HUES6 (cell line): ENCODE measurements at regions not wholly inside any gene's neighbourhood (a gene's known extent, or its start where the extent isn't known, plus 50 kb on each side); places are given as distances from the start of the nearest gene placed in this dataset.
A peak's percentile ranks its signal among the peaks of the same experiment; 100 is the strongest.

Experiments used
- H3K27ac ChIP-seq: 2 replicates; pipeline ENCODE4 v1.7.0; 2013; ENCODE audit warnings: low read depth, mild to moderate bottlenecking, low read length, inconsistent platforms
- H3K27me3 ChIP-seq: 2 replicates; pipeline ENCODE4 v1.6.1; 2013; ENCODE audit warnings: low read length; ENCODE audit not compliant: control insufficient read depth, insufficient read depth
- H3K36me3 ChIP-seq: 2 replicates; pipeline ENCODE4 v1.6.1; 2013; ENCODE audit warnings: low read length; ENCODE audit not compliant: control insufficient read depth, insufficient read depth
- H3K4me1 ChIP-seq: 2 replicates; pipeline ENCODE4 v1.6.1; 2013; ENCODE audit warnings: low read length; ENCODE audit not compliant: control insufficient read depth, insufficient read depth
- H3K4me3 ChIP-seq: 2 replicates; pipeline ENCODE4 v1.5.1; 2013; ENCODE audit warnings: low read depth, low read length
- H3K9ac ChIP-seq: one replicate; pipeline ENCODE4 v1.6.1; 2013; ENCODE audit warnings: mild to moderate bottlenecking, low read length
- H3K9me3 ChIP-seq: 2 replicates; pipeline ENCODE4 v1.6.1; 2013; ENCODE audit warnings: low read depth, low read length; ENCODE audit not compliant: control insufficient read depth, insufficient read depth

DNA sequence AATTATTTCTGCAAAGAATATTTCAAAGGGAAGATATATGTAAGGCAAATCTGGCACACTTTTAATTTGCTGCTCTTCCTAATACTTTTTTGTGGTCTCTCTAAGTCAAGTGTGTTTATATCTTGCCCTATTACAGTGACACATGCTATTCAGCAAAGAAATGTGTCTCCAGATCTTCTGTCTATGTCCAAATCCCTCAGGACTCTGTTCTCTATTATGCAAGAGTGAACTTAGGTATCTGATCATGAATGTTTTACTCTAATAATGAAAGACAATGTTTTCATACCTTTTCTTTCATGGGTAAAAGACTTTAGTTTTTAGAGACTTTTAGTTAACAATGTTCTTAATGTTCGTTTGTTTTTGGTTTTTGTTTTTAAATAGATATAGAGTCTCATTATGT, 255.4 kb upstream of the DAB2 start:
- Histone ChIP-seq H3K9ac (no peak overlapping the region), H3K4me3 (no peak overlapping the region), H3K27me3 (no peaks in the 10 kb centered on the region), H3K9me3 (no peaks in the 10 kb centered on the region), H3K36me3 (no peaks in the 10 kb centered on the region), H3K27ac (no peak overlapping the region), H3K4me1 (no peaks in the 10 kb centered on the region)

DNA sequence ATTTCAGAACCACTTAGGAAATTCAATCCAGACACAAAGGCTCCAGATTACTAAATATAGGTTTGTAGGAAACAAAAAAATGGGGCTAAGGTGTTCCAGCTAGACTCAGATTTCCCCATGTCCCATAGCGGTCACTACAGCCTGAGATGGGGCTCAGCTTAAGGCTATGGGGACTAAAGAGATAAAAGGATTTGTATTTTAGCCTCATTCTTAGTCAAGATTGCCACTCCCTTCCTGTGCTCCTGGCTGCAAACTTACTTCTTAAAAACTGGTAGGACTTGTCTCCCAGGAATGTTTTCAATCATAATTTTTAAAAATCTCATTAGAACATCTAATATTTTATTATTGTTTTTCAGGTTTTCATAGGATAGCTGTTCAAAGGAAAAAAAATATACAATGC, 253.8 kb upstream of the DAB2 start:
- H3K27me3 ChIP-seq: no peaks in the 10 kb centered on the region
- H3K9me3 ChIP-seq: no peaks in the 10 kb centered on the region
- no peak overlapping the region for H3K4me3 ChIP-seq
- H3K9ac ChIP-seq: no peak overlapping the region
- no peaks in the 10 kb centered on the region for H3K4me1 ChIP-seq
- H3K27ac ChIP-seq: no peak overlapping the region
- H3K36me3 ChIP-seq: no peaks in the 10 kb centered on the region

DNA sequence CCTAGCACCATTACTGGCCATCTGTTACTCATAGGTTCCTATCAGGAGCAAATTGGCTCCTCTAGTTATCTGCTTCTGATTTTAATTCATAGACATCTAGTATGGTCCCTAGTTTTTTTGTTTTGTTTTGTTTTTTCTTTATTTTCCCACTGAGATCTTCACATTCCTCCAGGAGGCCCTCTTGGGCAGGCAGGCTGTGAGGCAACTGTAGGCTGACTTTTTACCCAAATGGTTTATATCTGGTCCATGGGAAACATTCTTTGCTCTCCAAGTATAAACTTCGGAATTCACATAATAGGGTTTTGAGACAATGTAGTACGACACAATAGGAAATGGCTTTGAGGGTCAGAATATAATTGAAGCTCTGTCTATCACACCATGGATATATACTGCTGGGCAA, 250.9 kb upstream of the DAB2 start:
- H3K4me1 ChIP-seq: no peaks in the 10 kb centered on the region

DNA sequence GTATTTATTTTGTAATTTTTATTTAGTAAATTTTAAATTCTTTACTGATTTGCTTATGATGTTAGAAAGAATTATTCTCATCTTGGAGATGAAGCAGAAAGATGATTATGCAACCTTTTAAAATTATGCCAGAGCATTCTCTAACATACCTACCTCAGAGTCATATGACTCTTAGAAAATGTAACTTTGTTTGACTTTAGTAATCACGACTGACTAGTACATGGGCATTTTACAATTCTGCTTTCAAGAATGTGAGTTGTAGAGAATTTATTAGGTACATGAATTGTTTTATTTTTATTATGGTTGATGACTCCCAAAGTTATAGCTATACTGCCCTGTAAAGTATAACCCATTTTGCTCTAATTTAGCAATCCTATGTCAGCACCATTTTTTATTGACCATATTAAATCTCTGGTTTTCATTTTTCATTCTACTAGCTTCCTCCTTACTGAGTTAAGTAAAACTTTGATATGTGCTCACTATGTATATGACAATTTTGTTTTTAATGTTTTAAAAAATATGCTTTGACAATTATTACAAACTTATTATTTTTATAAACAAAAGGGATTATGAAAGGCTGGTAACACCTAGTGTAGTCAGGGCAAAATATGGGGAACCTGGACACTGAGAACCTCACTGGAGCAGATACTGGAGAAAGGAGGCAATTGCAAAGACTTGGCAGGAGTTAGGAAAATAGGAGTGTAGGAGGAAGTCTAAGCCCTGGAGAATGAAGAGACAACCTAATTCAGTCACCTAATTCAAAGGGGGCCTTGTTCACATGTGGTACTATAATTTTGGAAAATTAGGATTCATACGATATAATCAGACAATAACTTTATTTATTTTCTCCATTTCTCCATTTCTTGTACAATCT, 249.7 kb upstream of the DAB2 start:
- no peak overlapping the region for H3K4me3 ChIP-seq
- no peaks in the 10 kb centered on the region for H3K36me3 ChIP-seq
- H3K9me3 ChIP-seq: no peaks in the 10 kb centered on the region
- H3K27ac ChIP-seq: no peak overlapping the region
- H3K27me3 ChIP-seq: no peaks in the 10 kb centered on the region
- no peaks in the 10 kb centered on the region; the same call in 1 of the 2 replicates for H3K4me1 ChIP-seq
- no peak overlapping the region for H3K9ac ChIP-seq

More for the DNA sequence above, 250.9 kb upstream of the DAB2 start:
- Histone ChIP-seq H3K4me3 (no peak overlapping the region), H3K9me3 (no peaks in the 10 kb centered on the region), H3K27ac (no peak overlapping the region), H3K36me3 (no peaks in the 10 kb centered on the region), H3K27me3 (no peaks in the 10 kb centered on the region), H3K9ac (no peak overlapping the region)

DNA sequence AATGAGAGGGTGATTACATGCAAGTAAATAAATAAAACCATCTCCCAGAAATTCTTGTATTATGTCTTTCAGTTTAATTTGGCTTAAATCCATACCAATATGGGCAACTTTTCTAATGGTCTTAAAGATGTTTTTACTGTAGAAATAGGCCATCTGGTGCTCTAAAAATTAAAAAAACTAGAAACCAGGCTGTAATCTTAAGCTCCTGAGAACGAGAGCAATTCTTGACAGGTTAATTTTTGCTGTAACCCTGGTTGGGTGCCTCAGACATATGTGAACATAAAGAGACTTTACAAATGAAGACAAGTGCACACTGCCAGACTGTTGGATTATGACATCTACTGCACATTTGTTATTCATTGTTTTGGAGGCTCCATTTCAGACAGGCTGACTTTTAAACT, 246.8 kb upstream of the DAB2 start:
- no peaks in the 10 kb centered on the region for H3K27me3 ChIP-seq
- H3K36me3 ChIP-seq: no peaks in the 10 kb centered on the region
- H3K27ac ChIP-seq: no peak overlapping the region
- no peaks in the 10 kb centered on the region; the same call in 1 of the 2 replicates for H3K4me1 ChIP-seq
- no peaks in the 10 kb centered on the region for H3K9me3 ChIP-seq
- H3K4me3 ChIP-seq: no peak overlapping the region
- no peak overlapping the region for H3K9ac ChIP-seq

DNA sequence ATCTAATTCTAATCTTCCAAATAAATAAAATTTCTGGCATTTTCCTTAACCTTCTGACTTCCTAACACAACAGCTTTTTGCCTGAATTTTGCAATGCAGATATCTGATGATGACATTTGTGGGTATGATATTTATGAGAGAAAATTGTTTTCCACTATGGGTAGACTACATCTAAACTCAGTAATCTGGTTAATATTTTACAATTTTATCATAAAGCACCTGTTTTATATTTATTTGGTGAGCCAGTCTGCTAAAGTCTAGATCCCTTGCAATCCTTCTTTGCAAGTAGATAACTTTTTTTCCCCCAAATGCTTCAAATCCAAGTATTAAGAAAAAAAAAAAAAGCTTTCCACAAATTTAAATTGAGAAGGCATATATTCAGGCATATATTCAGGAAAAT, 246.2 kb upstream of the DAB2 start:
- Histone ChIP-seq H3K27ac (peak overlapping the region; percentile 41; the same call in 1 of the 2 replicates), H3K9me3 (no peaks in the 10 kb centered on the region), H3K4me1 (no peaks in the 10 kb centered on the region; the same call in 1 of the 2 replicates), H3K36me3 (no peaks in the 10 kb centered on the region), H3K4me3 (no peak overlapping the region), H3K9ac (no peak overlapping the region), H3K27me3 (no peaks in the 10 kb centered on the region)

DNA sequence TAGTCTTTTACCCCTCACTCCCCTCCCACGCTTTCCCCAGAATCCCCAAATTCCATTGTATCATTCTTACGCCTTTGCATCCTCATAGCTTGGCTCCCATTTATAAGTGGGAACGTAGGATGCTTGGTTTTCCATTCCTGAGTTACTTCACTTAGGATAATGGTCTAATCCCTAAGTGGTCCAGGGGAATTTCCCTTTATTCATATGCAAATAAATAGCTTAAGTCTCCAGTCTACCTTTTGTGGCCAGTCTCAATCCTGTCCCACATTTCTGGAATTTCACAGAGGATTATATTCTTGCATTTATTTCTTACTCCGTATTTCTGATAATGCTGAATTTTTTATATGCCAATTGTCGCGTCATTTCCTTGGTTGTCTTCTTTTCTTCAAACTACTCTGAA, 245.6 kb upstream of the DAB2 start:
- Histone ChIP-seq H3K9me3 (peaks cover 2% of the 10 kb centered on the region; the same call in 1 of the 2 replicates), H3K4me1 (no peaks in the 10 kb centered on the region; the same call in 1 of the 2 replicates), H3K4me3 (no peak overlapping the region), H3K27me3 (no peaks in the 10 kb centered on the region), H3K36me3 (no peaks in the 10 kb centered on the region), H3K27ac (peak overlapping the region; percentile 41; the same call in 1 of the 2 replicates), H3K9ac (no peak overlapping the region)

DNA sequence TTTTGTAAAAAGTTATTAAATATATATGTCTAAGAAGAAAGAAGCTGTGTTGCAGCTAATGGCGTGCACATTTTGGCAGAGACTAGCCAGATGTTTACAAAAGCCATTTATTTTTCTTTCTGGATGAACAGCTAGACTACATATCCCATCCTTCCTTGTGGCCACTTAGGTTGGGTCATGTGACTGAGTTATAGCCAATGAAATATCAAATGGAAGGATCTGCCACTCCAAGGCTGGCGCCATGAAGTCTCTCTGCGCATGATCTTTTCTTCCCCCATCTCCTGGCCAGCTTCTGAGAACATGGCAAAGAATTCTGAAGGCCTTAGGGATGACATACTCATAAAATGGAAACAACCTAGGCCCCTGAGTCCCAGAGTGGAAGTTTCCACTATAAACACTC, 244.2 kb upstream of the DAB2 start:
- no peaks in the 10 kb centered on the region; the same call in 1 of the 2 replicates for H3K4me1 ChIP-seq
- no peak overlapping the region for H3K4me3 ChIP-seq
- no peaks in the 10 kb centered on the region for H3K27me3 ChIP-seq
- H3K9me3 ChIP-seq: peaks cover 3% of the 10 kb centered on the region; the same call in 1 of the 2 replicates
- no peak overlapping the region for H3K9ac ChIP-seq
- no peaks in the 10 kb centered on the region for H3K36me3 ChIP-seq
- no peak overlapping the region for H3K27ac ChIP-seq

DNA sequence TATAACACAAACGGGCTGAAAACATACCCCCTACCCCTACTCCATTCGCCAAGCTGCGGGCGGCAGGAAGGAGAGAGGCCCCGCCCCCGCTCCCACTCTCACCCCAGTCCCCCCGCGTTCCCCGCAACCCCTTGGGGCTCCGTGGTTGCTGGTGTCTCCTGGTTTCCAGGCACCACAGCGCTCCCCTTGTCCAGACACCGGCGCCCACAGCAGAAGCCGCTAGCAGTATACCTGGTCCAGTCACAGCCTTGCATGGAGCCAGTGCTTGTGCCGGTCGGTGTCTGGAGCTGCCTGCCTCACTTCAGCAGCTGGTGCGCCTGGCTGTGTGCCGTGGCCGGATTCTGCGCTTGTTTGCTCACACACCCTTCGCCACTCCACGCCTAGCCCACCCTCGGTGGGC, 240.5 kb upstream of the DAB2 start:
- Histone ChIP-seq H3K36me3 (no peaks in the 10 kb centered on the region), H3K9me3 (peaks cover 3% of the 10 kb centered on the region; the same call in 1 of the 2 replicates), H3K9ac (no peak overlapping the region), H3K4me3 (no peak overlapping the region), H3K27me3 (no peaks in the 10 kb centered on the region), H3K4me1 (peaks cover 6% of the 10 kb centered on the region; the same call in 1 of the 2 replicates), H3K27ac (no peak overlapping the region)

DNA sequence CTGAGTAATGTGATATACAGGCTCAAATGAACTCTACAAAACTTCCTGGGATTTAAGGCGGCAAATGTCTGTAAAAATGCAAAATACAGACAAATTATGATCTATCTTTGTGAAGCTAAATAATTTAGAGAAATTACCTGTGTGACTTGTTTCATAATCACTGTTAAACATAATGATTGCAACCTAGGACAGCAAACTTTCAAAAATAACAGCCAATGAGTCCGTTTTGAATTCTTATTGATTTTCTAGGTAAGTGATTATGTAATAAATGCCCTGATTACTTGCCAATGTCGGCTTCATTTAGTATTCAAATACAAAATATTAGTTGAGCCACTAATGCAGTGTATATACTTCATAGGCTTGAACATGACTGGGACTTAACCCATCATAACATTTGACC, 238.2 kb upstream of the DAB2 start:
- Histone ChIP-seq H3K4me1 (0 out of 2 replicates have a peak, but pooled peaks cover 6% of the 10 kb centered on the region), H3K9ac (no peak overlapping the region), H3K27me3 (no peaks in the 10 kb centered on the region), H3K36me3 (no peaks in the 10 kb centered on the region), H3K27ac (no peak overlapping the region), H3K9me3 (peaks cover 3% of the 10 kb centered on the region; the same call in 1 of the 2 replicates), H3K4me3 (no peak overlapping the region)

DNA sequence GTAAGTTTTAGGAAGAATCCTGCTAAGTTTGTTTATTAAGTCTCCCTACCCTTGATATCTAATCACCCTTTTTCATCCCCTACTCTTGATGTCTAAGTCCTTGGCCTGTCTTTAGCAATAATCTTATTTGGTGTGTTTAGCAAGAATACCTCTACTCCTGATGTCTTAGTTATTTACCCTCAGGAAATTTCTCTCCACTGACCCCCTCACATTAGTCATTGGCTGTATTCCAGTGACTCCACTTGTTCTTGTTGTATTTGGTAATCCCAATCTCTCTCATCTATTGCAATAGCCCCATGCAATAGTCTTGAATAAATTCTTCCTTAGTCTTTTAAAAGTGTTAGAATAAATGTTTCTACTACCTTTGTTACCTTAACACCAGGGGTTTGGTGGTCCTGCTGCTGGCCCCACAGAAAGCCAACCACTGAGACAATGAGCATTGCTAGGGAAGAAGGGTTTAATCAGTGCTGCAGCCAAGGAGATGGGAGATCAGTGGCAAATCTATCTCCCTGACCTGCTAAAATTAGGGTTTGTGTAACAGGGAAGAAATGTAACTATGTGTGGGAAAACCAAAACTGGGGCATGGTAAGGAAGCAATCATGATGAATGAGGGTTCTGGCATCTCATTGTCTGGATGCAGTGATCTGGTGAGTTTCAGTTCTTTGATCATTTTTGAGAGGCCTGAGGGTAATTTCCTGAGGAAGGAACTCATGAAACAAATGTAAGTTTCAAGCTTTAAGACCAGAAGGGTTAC, 236.4 kb upstream of the DAB2 start:
- H3K4me1 ChIP-seq: 0 out of 2 replicates have a peak, but pooled peaks cover 6% of the 10 kb centered on the region

More for the DNA sequence above, 236.4 kb upstream of the DAB2 start:
- Histone ChIP-seq H3K4me3 (no peak overlapping the region), H3K27me3 (no peaks in the 10 kb centered on the region), H3K27ac (no peak overlapping the region), H3K9ac (no peak overlapping the region), H3K36me3 (no peaks in the 10 kb centered on the region), H3K9me3 (peaks cover 3% of the 10 kb centered on the region; the same call in 1 of the 2 replicates)
